A673 (cell line): ENCODE measurements at regions not wholly inside any gene's neighbourhood (a gene's known extent, or its start where the extent isn't known, plus 50 kb on each side); places are given as distances from the start of the nearest gene placed in this dataset.

Experiments
- CTCF ChIP-seq: fragments of 300-800, 200-600 bp; sonication (generic); conservative IDR thresholded peaks from 2 replicates; pipeline ENCODE4 v1.5.1; 2017; ENCODE audit warnings: low read depth, mild to moderate bottlenecking, antibody characterized with exemption, low read length, moderate library complexity, mixed read lengths
- EZH2 ChIP-seq: fragments of 200-600 bp; sonication (generic); IDR thresholded peaks from 2 replicates; pipeline ENCODE4 v1.6.1; 2017; ENCODE audit warnings: borderline replicate concordance, low read depth, mild to moderate bottlenecking, mixed read lengths, antibody characterized with exemption, low read length; ENCODE audit not compliant: poor library complexity, severe bottlenecking

DNA sequence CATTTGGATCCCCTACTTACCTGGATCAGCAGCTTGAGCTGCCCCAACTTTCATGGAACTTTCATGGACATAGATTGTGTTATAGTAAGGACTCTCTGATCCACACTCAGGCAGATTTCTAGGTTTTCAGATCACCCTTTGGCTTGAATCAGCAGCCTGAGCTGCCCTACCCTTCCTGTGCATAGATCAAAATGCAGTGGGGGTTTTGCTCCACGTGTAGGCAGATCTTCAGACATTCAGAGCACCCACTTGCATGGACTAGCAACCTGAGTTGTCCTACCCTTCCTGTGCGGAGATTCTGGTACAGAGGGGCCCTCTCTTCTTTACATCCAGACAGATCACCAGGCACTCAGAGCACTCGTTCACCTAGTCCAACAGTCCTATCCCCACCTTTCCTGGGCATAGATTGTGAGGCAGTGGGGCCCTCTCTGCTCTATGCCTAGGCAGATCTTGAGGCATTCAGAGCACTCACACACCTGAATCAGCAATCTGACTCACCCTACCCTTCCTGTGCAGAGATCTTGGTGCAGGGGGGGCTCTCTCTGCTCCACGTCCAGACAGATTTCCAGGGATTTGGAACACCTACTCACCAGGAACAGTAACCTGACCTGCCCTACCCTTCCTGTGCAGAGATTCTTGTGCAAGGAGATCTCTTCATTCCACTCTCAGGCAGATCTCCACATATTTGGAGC, 705.2 kb upstream of the NRSN1 start:
- no peak for TF ChIP-seq CTCF
- no peak for TF ChIP-seq EZH2
